KMS-11 (cell line): ENCODE measurements at regions not wholly inside any gene's neighbourhood (a gene's known extent, or its start where the extent isn't known, plus 50 kb on each side); places are given as distances from the start of the nearest gene placed in this dataset.
"Not testable (repeated sequence)": the region's sequence is repeated elsewhere in the genome, so short reads cannot be mapped to it uniquely, and the experiment has no call there.

Source experiments
- H2AFZ ChIP-seq: fragments of 200-600 bp; sonication (generic); 2 replicates; pipeline ENCODE4 v1.6.1; 2016; ENCODE audit warnings: antibody characterized with exemption, mixed run types, low read depth
- H3K27ac ChIP-seq: fragments of 200-600 bp; sonication (generic); 2 replicates; pipeline ENCODE4 v1.6.1; 2016; ENCODE audit warnings: mild to moderate bottlenecking, mixed run types
- H3K27me3 ChIP-seq: fragments of 200-600 bp; sonication (generic); 2 replicates; pipeline ENCODE4 v1.6.1; 2017; ENCODE audit warnings: mild to moderate bottlenecking, low read depth, mixed run types, moderate library complexity; ENCODE audit not compliant: insufficient read depth
- H3K36me3 ChIP-seq: fragments of 200-600 bp; sonication (generic); 2 replicates; pipeline ENCODE4 v1.6.1; 2017; ENCODE audit warnings: mild to moderate bottlenecking, mixed run types; ENCODE audit not compliant: insufficient read depth
- H3K4me1 ChIP-seq: fragments of 200-600 bp; sonication (generic); 2 replicates; pipeline ENCODE4 v1.6.1; 2016; ENCODE audit warnings: mild to moderate bottlenecking, low read depth, mixed run types; ENCODE audit not compliant: poor library complexity, severe bottlenecking
- H3K4me2 ChIP-seq: fragments of 200-600 bp; sonication (generic); 2 replicates; pipeline ENCODE4 v1.7.0; 2016; ENCODE audit warnings: mild to moderate bottlenecking, mixed run types
- H3K4me3 ChIP-seq: fragments of 200-600 bp; sonication (generic); IDR thresholded peaks from 2 replicates; pipeline ENCODE4 v1.6.1; 2017; ENCODE audit warnings: low read depth, low read length, mixed read lengths; ENCODE audit not compliant: insufficient read depth
- H3K79me2 ChIP-seq: fragments of 200-600 bp; sonication (generic); 2 replicates; pipeline ENCODE4 v1.6.1; 2016; ENCODE audit warnings: low read depth, mixed run types; ENCODE audit not compliant: insufficient read depth
- H3K9ac ChIP-seq: fragments of 200-600 bp; sonication (generic); 2 replicates; pipeline ENCODE4 v1.6.1; 2016; ENCODE audit warnings: mild to moderate bottlenecking, mixed run types
- H4K20me1 ChIP-seq: fragments of 200-600 bp; sonication (generic); 2 replicates; pipeline ENCODE4 v1.6.1; 2016; ENCODE audit warnings: mild to moderate bottlenecking, mixed run types; ENCODE audit not compliant: insufficient read depth
- CTCF ChIP-seq: fragments of 200-600 bp; sonication (generic); conservative IDR thresholded peaks from 2 replicates; pipeline ENCODE4 v1.6.1; 2017; ENCODE audit warnings: low read depth, mild to moderate bottlenecking, antibody characterized with exemption, low read length, moderate library complexity, mixed read lengths

- no peaks in the 10 kb centered on the region for H4K20me1 ChIP-seq
- no peaks in the 10 kb centered on the region for H3K79me2 ChIP-seq
- no peak for TF ChIP-seq CTCF
- no peak overlapping the region for H3K9ac ChIP-seq
- H3K4me3 ChIP-seq, result no peak overlapping the region
- no peak overlapping the region for H3K27ac ChIP-seq
- no peaks in the 10 kb centered on the region for H3K27me3 ChIP-seq
- H3K4me2 ChIP-seq, result no peak overlapping the region
- no peaks in the 10 kb centered on the region for H3K4me1 ChIP-seq
- no peaks in the 10 kb centered on the region for H3K36me3 ChIP-seq
- H2AFZ ChIP-seq, result no peak overlapping the region
These were observed 353.9 kb downstream of the CHL1 start for GRCh38 chr3:550471-550870.

GRCh38 chr3:557972-558371, 361.4 kb downstream of the CHL1 start:
- Histone ChIP-seq H3K36me3 (no peaks in the 10 kb centered on the region), H3K4me1 (peaks cover 20% of the 10 kb centered on the region), H4K20me1 (no peaks in the 10 kb centered on the region), H3K9ac (no peak overlapping the region), H3K4me3 (no peak overlapping the region), H3K27me3 (no peaks in the 10 kb centered on the region), H2AFZ (peak overlapping the region; percentile 60), H3K79me2 (no peaks in the 10 kb centered on the region), H3K4me2 (peak overlapping the region; percentile 18; the same call in 1 of the 2 replicates), H3K27ac (peak overlapping the region; percentile 32; the same call in 1 of the 2 replicates)
- TF ChIP-seq CTCF, result no peak

GRCh38 chr3:567488-568185, 371.1 kb downstream of the CHL1 start:
- Histone ChIP-seq H3K27me3 (no peaks in the 10 kb centered on the region), H4K20me1 (no peaks in the 10 kb centered on the region), H3K4me2 (no peak overlapping the region), H3K79me2 (no peaks in the 10 kb centered on the region), H2AFZ (no peak overlapping the region), H3K27ac (no peak overlapping the region), H3K9ac (no peak overlapping the region), H3K36me3 (no peaks in the 10 kb centered on the region), H3K4me1 (no peaks in the 10 kb centered on the region), H3K4me3 (no peak overlapping the region)
- TF ChIP-seq CTCF, result no peak

- H3K9ac ChIP-seq, H3K27ac ChIP-seq, H3K4me3 ChIP-seq, H2AFZ ChIP-seq, H4K20me1 ChIP-seq, H3K36me3 ChIP-seq, H3K27me3 ChIP-seq, H3K4me2 ChIP-seq, H3K79me2 ChIP-seq, H3K4me1 ChIP-seq: not testable (repeated sequence)
These were observed 383.0 kb downstream of the CHL1 start for GRCh38 chr3:579529-579928.

GRCh38 chr3:589066-589465, 392.5 kb downstream of the CHL1 start:
- not testable (repeated sequence) for H3K79me2 ChIP-seq, H2AFZ ChIP-seq, H4K20me1 ChIP-seq

GRCh38 chr3:597304-597703, 400.7 kb downstream of the CHL1 start:
- H3K27me3 ChIP-seq, H3K36me3 ChIP-seq, H3K4me1 ChIP-seq, H2AFZ ChIP-seq, H4K20me1 ChIP-seq, H3K4me3 ChIP-seq, H3K79me2 ChIP-seq, H3K9ac ChIP-seq, H3K27ac ChIP-seq: not testable (repeated sequence)
- 0 out of 2 replicates have a peak overlapping the region, but pooled peaks have one; percentile 27 for H3K4me2 ChIP-seq

More at GRCh38 chr3:589066-589465, 392.5 kb downstream of the CHL1 start:
- H3K4me1 ChIP-seq, H3K4me2 ChIP-seq, H3K27me3 ChIP-seq, H3K27ac ChIP-seq, H3K36me3 ChIP-seq, H3K4me3 ChIP-seq, H3K9ac ChIP-seq: not testable (repeated sequence)

- H4K20me1 ChIP-seq, H3K4me1 ChIP-seq, H3K27ac ChIP-seq, H3K9ac ChIP-seq, H3K4me3 ChIP-seq, H3K79me2 ChIP-seq, H3K36me3 ChIP-seq, H2AFZ ChIP-seq, H3K27me3 ChIP-seq, H3K4me2 ChIP-seq: not testable (repeated sequence)
These were observed 401.2 kb downstream of the CHL1 start for GRCh38 chr3:597746-598145.

GRCh38 chr3:607480-607879, 410.9 kb downstream of the CHL1 start:
- not testable (repeated sequence) for H3K9ac ChIP-seq, H4K20me1 ChIP-seq, H3K27me3 ChIP-seq, H3K4me2 ChIP-seq, H3K36me3 ChIP-seq, H3K4me1 ChIP-seq, H2AFZ ChIP-seq, H3K4me3 ChIP-seq, H3K79me2 ChIP-seq, H3K27ac ChIP-seq
